SH-SY5Y (cell line): ENCODE measurements at regions not wholly inside any gene's neighbourhood (a gene's known extent, or its start where the extent isn't known, plus 50 kb on each side); places are given as distances from the start of the nearest gene placed in this dataset.

Source experiments
- GATA2 ChIP-seq: IDR thresholded peaks from 2 replicates; pipeline ENCODE4 v1.6.1; 2011; ENCODE audit warnings: mild to moderate bottlenecking, low read depth, low read length
- GATA3 ChIP-seq: IDR thresholded peaks from 2 replicates; pipeline ENCODE4 v1.6.1; 2011; ENCODE audit warnings: low read depth, mild to moderate bottlenecking, low read length, moderate library complexity

DNA sequence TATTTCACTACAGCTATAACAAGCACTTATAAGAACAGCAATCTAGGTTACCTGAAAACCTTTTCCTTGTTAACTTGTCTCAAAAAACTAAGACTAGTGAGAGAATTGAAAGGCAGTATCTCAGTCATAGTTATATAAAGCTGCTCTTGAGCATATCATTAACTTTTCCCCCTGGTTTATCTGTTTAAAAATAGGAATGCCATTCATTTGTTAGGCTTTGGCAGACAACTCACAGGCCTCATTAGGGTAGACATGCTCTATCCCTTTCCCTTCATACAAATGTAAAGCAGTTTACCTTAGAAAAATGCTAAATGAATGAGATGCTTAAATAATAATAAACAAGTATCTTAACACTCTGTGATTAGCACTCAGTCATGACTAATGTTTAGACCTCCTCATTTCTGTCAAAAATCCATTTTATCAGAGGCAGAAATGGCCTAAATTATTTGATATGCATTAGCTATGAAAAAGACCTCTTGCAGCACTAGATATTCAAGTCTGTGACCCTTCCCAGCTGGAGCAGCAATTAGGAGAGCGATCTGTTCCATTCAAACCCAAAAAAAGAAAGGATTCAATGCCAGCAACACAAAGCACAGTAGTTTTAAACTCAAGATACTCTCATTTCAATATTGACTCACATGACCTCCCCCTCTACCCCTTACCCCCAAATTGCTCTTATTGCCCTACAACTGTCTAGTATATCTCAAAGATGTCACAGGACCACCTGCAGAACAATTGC is 1578.8 kb upstream of the WWC1 start:
- TF ChIP-seq GATA3: no peak
- TF ChIP-seq GATA2: no peak
